AG04450 (cell line): ENCODE measurements at regions not wholly inside any gene's neighbourhood (a gene's known extent, or its start where the extent isn't known, plus 50 kb on each side); places are given as distances from the start of the nearest gene placed in this dataset.

Experiments used
- CTCF ChIA-PET: fragments of 300-600, 350-600 bp; formaldehyde crosslinking; extraction: SDS; loops from one replicate; lab custom pipeline; 2022; ENCODE audit warnings: antibody characterized with exemption, inconsistent platforms; lab: Charles Lee
- POLR2A ChIA-PET: fragments of 350-600 bp; formaldehyde crosslinking; extraction: SDS; loops from one replicate; lab custom pipeline; 2021; ENCODE audit warnings: antibody characterized with exemption, inconsistent platforms; lab: Yijun Ruan, JAX
- DNase-seq: peaks from one replicate; pipeline ENCODE4 v3.0.0-alpha.2; 2011; ENCODE audit warnings: low read depth, low spot score
- H3K27ac ChIP-seq: one replicate; pipeline ENCODE4 v1.5.1; 2012; ENCODE audit warnings: low read depth, low read length, control low read depth
- H3K27me3 ChIP-seq: one replicate; pipeline ENCODE4 v1.6.0; 2012; ENCODE audit warnings: low read length; ENCODE audit not compliant: control insufficient read depth, insufficient read depth
- H3K4me3 ChIP-seq: 2 replicates; pipeline ENCODE4 v1.5.1; 2011; ENCODE audit warnings: mild to moderate bottlenecking, low read depth, low read length, control low read depth
- H3K9me3 ChIP-seq: 2 replicates; pipeline ENCODE4 v1.5.1; 2012; ENCODE audit warnings: low read length; ENCODE audit not compliant: control insufficient read depth, insufficient read depth
- TF ChIP-seq, protein P1 (sequence below): IDR thresholded peaks from 2 replicates; pipeline ENCODE4 v1.5.1; 2011; ENCODE audit warnings: low read depth, low read length, control low read depth, inconsistent platforms

- POLR2A ChIA-PET = no interaction called here
- TF ChIP-seq, protein P1, sequence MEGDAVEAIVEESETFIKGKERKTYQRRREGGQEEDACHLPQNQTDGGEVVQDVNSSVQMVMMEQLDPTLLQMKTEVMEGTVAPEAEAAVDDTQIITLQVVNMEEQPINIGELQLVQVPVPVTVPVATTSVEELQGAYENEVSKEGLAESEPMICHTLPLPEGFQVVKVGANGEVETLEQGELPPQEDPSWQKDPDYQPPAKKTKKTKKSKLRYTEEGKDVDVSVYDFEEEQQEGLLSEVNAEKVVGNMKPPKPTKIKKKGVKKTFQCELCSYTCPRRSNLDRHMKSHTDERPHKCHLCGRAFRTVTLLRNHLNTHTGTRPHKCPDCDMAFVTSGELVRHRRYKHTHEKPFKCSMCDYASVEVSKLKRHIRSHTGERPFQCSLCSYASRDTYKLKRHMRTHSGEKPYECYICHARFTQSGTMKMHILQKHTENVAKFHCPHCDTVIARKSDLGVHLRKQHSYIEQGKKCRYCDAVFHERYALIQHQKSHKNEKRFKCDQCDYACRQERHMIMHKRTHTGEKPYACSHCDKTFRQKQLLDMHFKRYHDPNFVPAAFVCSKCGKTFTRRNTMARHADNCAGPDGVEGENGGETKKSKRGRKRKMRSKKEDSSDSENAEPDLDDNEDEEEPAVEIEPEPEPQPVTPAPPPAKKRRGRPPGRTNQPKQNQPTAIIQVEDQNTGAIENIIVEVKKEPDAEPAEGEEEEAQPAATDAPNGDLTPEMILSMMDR = no peak
- H3K27ac ChIP-seq = no peak overlapping the region
- no peak overlapping the region for H3K4me3 ChIP-seq
- no peaks in the 10 kb centered on the region for H3K27me3 ChIP-seq
- CTCF ChIA-PET = no interaction called here
- no peak for DNase-seq
- H3K9me3 ChIP-seq = no peaks in the 10 kb centered on the region
These were observed 1056.5 kb upstream of the EDIL3 start for GRCh38 chr5:85441156-85441555.

DNA sequence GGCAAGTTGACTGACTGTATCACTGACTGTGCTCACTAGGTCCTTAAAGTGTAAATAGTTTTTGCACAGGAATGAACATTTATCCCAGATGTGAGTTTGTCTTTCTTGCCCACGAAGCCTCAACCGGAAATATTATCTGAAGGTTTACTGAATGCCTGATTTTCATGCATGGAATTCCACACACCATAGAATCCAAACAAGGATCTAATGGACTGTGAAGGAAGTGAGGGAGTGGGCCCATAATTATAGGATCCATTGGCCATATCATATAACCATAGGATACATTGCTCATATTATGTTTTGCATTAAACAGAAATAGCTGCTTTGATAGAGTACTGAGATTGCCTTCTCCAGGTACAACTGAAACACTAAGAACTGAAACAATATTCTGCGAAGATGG is 1057.2 kb upstream of the EDIL3 start:
- ChIA-PET CTCF (no interaction called here), POLR2A (no interaction called here)
- Histone ChIP-seq H3K4me3 (no peak overlapping the region), H3K27ac (no peak overlapping the region), H3K9me3 (no peaks in the 10 kb centered on the region), H3K27me3 (no peaks in the 10 kb centered on the region)
- TF ChIP-seq, protein P1 = no peak
- no peak for DNase-seq

- Histone ChIP-seq H3K4me3 (no peak overlapping the region), H3K27me3 (no peaks in the 10 kb centered on the region), H3K27ac (no peak overlapping the region), H3K9me3 (no peaks in the 10 kb centered on the region)
- POLR2A ChIA-PET = no interaction called here
- TF ChIP-seq, protein P1 = no peak
- no peak for DNase-seq
- CTCF ChIA-PET = no interaction called here
These were observed 1067.8 kb upstream of the EDIL3 start for GRCh38 chr5:85452322-85453025.

- H3K4me3 ChIP-seq = no peak overlapping the region
- ChIA-PET POLR2A (no interaction called here), CTCF (no interaction called here)
- no peak for DNase-seq
- TF ChIP-seq, protein P1 = no peak
- H3K9me3 ChIP-seq = peaks cover under 1% of the 10 kb centered on the region; the same call in 1 of the 2 replicates
- H3K27ac ChIP-seq = no peak overlapping the region
- H3K27me3 ChIP-seq = no peaks in the 10 kb centered on the region
These were observed 1068.3 kb upstream of the EDIL3 start for GRCh38 chr5:85453026-85453349.

DNA sequence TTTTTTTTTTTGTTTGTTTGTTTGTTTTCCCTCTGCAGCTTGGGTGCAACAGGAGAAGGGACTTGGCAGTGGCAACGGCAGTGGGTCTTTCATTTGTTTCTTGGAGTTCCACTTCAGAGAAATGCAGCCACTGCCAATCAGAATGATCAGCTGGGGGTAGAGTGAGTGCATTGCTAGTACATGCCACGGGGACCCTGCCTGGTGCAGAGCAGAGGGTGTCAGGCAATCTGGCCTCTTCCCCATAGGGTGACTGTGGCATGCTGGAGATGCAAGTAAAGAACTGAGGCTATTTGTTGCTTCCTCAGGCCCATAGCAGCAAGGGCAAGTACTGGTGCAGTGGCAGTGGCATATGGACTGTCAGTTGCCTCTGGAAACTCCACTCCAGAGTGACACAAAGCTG is 1073.6 kb upstream of the EDIL3 start:
- no peak overlapping the region for H3K4me3 ChIP-seq
- DNase-seq = no peak
- ChIA-PET POLR2A (no interaction called here), CTCF (no interaction called here)
- TF ChIP-seq, protein P1 = no peak
- peaks cover 22% of the 10 kb centered on the region for H3K9me3 ChIP-seq
- H3K27ac ChIP-seq = no peak overlapping the region
- H3K27me3 ChIP-seq = no peaks in the 10 kb centered on the region
